H1 (cell line): ENCODE measurements at regions not wholly inside any gene's neighbourhood (a gene's known extent, or its start where the extent isn't known, plus 50 kb on each side); places are given as distances from the start of the nearest gene placed in this dataset.

Experiments
- BCL11A ChIP-seq, 2 experiments: IDR thresholded peaks; one replicate each; pipeline ENCODE4 v1.6.1; 2011; ENCODE audit warnings: low read depth in 2 of 2, low read length in 2 of 2, mild to moderate bottlenecking in 2 of 2
- KDM4A ChIP-seq: IDR thresholded peaks from one replicate; pipeline ENCODE4 v1.7.1; 2012; ENCODE audit warnings: low read depth, mild to moderate bottlenecking, moderate library complexity, low read length, inconsistent platforms; ENCODE audit not compliant: severe bottlenecking
- NANOG ChIP-seq: IDR thresholded peaks from 2 replicates; pipeline ENCODE4 v1.6.1; 2011; ENCODE audit warnings: low read length, low read depth, mild to moderate bottlenecking, inconsistent platforms; ENCODE audit not compliant: insufficient read depth, poor library complexity, severe bottlenecking
- NRF1 ChIP-seq: IDR thresholded peaks from 2 replicates; pipeline ENCODE4 v1.6.1; 2011; ENCODE audit warnings: mild to moderate bottlenecking, low read depth, low read length, improper control_type of control experiment
- SP2 ChIP-seq: IDR thresholded peaks from 2 replicates; pipeline ENCODE4 v1.6.1; 2012; ENCODE audit warnings: mild to moderate bottlenecking, low read length, inconsistent platforms
- SP4 ChIP-seq: IDR thresholded peaks from 2 replicates; pipeline ENCODE4 v1.6.1; 2012; ENCODE audit warnings: low read length, inconsistent platforms
- SUZ12 ChIP-seq: fragments of 200-600 bp; sonication (generic); IDR thresholded peaks from 2 replicates; pipeline ENCODE4 v1.6.1; 2012; ENCODE audit warnings: mild to moderate bottlenecking, inconsistent platforms, low read length, moderate library complexity, mixed read lengths
- TAF7 ChIP-seq: optimal IDR thresholded peaks from 2 replicates; pipeline ENCODE3; 2011; ENCODE audit warnings: low read depth, mild to moderate bottlenecking, inconsistent platforms, low read length, moderate library complexity, borderline replicate concordance
- YY1 ChIP-seq: IDR thresholded peaks from 2 replicates; pipeline ENCODE4 v1.6.1; 2011; ENCODE audit warnings: low read depth, mild to moderate bottlenecking, low read length
- TF ChIP-seq, protein P1 (sequence below): fragments of 300-600 bp; sonication (generic); IDR thresholded peaks from 2 replicates; pipeline ENCODE4 v1.7.1; 2012; ENCODE audit warnings: low read length, moderate library complexity, mild to moderate bottlenecking, inconsistent platforms; ENCODE audit not compliant: insufficient replicate concordance

DNA sequence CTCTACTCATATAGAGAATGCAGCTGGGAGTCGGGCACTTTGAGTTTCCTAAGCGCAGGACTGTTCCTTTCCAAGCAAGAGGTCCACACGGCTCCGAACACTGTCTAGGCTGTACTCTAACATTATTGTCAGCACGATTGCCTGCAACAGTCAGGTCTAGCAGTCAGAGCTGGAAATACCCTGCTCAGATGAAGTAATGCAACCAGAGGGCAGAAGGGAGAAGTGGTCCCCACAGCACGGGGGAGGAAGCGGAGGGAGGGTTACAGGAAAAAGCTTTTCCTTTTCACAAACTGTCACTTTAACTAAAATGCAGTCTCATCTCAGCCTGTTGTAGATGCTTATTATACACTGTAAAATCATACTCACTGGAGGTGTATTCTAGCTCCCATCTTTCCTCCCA is 98.9 kb upstream of the SLC44A3 start (continued):
- TF ChIP-seq, protein P1, sequence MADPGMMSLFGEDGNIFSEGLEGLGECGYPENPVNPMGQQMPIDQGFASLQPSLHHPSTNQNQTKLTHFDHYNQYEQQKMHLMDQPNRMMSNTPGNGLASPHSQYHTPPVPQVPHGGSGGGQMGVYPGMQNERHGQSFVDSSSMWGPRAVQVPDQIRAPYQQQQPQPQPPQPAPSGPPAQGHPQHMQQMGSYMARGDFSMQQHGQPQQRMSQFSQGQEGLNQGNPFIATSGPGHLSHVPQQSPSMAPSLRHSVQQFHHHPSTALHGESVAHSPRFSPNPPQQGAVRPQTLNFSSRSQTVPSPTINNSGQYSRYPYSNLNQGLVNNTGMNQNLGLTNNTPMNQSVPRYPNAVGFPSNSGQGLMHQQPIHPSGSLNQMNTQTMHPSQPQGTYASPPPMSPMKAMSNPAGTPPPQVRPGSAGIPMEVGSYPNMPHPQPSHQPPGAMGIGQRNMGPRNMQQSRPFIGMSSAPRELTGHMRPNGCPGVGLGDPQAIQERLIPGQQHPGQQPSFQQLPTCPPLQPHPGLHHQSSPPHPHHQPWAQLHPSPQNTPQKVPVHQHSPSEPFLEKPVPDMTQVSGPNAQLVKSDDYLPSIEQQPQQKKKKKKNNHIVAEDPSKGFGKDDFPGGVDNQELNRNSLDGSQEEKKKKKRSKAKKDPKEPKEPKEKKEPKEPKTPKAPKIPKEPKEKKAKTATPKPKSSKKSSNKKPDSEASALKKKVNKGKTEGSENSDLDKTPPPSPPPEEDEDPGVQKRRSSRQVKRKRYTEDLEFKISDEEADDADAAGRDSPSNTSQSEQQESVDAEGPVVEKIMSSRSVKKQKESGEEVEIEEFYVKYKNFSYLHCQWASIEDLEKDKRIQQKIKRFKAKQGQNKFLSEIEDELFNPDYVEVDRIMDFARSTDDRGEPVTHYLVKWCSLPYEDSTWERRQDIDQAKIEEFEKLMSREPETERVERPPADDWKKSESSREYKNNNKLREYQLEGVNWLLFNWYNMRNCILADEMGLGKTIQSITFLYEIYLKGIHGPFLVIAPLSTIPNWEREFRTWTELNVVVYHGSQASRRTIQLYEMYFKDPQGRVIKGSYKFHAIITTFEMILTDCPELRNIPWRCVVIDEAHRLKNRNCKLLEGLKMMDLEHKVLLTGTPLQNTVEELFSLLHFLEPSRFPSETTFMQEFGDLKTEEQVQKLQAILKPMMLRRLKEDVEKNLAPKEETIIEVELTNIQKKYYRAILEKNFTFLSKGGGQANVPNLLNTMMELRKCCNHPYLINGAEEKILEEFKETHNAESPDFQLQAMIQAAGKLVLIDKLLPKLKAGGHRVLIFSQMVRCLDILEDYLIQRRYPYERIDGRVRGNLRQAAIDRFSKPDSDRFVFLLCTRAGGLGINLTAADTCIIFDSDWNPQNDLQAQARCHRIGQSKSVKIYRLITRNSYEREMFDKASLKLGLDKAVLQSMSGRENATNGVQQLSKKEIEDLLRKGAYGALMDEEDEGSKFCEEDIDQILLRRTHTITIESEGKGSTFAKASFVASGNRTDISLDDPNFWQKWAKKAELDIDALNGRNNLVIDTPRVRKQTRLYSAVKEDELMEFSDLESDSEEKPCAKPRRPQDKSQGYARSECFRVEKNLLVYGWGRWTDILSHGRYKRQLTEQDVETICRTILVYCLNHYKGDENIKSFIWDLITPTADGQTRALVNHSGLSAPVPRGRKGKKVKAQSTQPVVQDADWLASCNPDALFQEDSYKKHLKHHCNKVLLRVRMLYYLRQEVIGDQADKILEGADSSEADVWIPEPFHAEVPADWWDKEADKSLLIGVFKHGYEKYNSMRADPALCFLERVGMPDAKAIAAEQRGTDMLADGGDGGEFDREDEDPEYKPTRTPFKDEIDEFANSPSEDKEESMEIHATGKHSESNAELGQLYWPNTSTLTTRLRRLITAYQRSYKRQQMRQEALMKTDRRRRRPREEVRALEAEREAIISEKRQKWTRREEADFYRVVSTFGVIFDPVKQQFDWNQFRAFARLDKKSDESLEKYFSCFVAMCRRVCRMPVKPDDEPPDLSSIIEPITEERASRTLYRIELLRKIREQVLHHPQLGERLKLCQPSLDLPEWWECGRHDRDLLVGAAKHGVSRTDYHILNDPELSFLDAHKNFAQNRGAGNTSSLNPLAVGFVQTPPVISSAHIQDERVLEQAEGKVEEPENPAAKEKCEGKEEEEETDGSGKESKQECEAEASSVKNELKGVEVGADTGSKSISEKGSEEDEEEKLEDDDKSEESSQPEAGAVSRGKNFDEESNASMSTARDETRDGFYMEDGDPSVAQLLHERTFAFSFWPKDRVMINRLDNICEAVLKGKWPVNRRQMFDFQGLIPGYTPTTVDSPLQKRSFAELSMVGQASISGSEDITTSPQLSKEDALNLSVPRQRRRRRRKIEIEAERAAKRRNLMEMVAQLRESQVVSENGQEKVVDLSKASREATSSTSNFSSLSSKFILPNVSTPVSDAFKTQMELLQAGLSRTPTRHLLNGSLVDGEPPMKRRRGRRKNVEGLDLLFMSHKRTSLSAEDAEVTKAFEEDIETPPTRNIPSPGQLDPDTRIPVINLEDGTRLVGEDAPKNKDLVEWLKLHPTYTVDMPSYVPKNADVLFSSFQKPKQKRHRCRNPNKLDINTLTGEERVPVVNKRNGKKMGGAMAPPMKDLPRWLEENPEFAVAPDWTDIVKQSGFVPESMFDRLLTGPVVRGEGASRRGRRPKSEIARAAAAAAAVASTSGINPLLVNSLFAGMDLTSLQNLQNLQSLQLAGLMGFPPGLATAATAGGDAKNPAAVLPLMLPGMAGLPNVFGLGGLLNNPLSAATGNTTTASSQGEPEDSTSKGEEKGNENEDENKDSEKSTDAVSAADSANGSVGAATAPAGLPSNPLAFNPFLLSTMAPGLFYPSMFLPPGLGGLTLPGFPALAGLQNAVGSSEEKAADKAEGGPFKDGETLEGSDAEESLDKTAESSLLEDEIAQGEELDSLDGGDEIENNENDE: no peak
- TF ChIP-seq SP2 (no peak), BCL11A (IDR thresholded peaks at IDR 0.05; ENCODE audit: low read depth in 2 of 2, low read length in 2 of 2) (no peak), SP4 (no peak), TAF7 (no peak), YY1 (no peak), NRF1 (no peak), SUZ12 (no peak), KDM4A (no peak), NANOG (no peak)
